Occipital lobe (tissue), 1 donor: ENCODE measurements at regions not wholly inside any gene's neighbourhood (a gene's known extent, or its start where the extent isn't known, plus 50 kb on each side); places are given as distances from the start of the nearest gene placed in this dataset.
"Not testable (repeated sequence)": the region's sequence is repeated elsewhere in the genome, so short reads cannot be mapped to it uniquely, and the experiment has no call there.

Experiments
- DNase-seq: peaks from one replicate; lab custom pipeline; 2025; lab: John Stamatoyannopoulos, UW

GRCh38 chr6:145090801-145091585, 644.3 kb downstream of the EPM2A start:
- no peak for DNase-seq

- no peak for DNase-seq
Observed at GRCh38 chr6:145091586-145092142, 643.7 kb downstream of the EPM2A start.

DNA sequence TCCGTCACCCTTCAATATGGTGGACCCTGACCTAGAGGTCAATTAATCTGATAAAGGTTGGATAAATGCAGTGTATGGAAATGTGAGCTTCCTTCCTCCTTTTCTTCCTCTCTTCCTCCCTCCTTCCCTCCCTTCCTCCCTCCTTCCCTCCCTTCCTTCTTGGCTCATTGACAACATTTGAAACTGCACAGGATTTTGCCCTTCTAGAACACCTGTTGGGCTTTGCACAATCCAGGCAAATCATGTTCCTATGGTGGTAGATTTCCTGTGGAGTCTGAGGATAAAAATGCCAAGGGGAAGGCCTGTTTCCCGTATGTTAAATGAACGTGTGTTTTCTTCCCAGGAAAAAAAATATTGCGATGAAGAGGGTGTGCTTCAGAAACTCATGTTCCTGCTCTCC, 642.8 kb downstream of the EPM2A start:
- no peak for DNase-seq

GRCh38 chr6:145093226-145093625, 642.1 kb downstream of the EPM2A start:
- no peak for DNase-seq

DNA sequence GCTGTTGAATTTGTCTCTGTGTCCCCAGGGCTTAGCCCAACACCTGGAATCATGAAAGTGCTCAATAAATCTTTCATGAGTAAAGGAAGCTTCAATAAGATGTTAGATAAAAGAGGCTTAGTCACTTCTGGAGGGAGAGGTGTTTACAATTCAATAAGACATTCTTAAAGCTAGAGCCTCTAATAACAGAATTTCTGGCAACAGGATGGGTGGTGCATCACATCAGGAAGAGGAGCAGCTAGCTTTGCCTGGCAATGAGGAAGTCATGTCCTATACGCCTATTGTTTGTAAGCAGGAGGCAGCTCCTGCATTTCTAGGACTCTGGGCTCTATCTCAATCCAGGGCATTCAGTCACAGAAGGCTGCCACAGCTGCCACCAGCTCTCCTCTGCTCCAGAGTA, 638.5 kb downstream of the EPM2A start:
- DNase-seq, result no peak

DNA sequence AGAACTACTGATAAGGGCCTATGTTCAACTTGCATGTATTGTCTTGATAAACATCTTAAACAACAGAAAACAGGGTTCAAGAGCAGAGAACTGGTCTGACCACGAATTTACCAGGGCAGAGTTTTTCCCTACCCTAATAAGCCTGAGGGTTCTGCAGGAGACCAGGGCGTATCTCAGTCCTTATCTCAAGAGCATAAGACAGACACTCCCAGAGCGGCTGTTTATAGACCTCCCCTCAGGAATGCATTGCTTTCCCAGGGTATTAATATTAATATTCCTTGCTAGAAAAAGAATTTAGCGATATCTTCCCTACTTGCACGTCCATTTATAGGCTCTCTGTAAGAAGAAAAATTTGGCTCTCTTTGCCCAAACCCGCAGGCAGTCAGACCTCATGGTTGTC, 637.2 kb downstream of the EPM2A start:
- DNase-seq, result not testable (repeated sequence)

DNA sequence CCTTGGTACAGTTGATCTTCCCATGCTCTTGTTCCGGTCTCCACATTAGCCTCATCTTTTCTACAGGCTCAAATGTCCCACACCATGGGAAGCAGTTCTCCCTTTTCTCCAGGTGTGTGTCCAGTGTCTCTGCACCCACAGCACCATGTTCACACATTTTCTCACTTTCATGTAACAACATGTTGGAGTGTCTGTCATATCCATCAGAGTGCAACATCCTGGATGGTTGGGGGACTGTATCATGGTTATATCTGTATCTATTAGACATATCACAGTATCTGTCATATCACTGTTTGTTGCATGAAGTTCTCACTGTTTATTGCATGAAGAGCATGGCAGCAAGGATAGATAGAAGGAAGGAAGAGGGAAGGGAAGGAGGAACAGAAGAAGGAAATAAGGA, 635.6 kb downstream of the EPM2A start:
- DNase-seq, result no peak

DNA sequence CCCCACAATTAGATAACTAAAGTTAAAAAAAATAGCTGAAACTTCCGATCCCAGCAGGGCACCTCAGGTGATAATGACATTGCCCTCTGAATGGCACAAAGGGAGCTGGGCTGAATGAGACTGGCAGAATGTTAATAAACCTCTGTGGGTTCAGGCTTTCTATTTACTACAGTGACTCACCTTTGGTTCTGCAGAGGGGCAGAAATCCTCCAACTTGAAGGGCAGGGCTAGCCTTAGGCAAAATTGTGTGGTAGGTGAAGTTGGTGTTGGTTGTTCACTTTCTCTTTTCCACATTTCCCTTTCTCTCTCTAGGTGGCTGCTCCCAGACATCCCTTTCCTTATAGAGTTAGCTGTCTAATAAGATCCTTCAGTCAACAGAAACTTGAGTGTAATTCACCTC, 625.2 kb downstream of the EPM2A start:
- DNase-seq, result no peak

DNA sequence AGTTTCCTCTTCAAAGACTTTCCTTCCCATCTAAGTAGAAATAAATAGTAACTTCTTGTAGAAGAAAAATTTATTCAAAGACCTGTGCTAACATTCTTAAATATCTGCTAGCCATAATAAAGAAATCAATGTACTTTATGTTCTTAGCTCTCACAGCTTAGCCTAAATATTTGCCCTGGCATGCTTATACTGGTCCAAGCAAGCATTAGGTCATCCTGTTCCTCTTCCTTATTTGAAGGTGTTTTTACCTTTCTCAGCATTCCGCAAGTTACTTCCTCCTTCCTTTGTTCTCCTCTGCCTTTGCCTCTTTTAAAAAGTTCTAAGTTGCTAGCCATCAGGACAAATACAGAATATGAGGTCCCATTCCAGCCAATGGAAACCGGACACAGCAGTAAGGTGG, 623.9 kb downstream of the EPM2A start:
- DNase-seq, result not testable (repeated sequence)

DNA sequence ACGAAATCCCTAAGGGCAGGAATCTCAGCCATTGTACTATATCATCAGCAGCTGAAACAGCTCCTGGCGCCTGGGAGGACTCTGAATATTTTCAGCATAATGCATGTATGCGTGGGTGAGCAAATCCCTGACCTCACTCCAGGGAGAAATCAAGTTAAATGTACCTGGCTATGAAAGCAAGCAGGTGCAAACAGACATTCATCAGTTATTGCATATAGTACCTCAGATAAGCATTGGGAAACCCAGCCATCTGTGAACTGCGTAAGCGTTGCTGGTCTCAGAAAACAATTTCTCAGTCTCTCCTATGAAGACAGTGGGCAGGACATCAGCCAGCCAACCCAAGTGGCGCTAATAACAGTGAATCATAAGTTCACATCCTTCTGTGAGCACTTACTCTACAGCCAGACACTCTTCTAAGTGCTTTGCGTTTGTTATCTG, 622.6 kb downstream of the EPM2A start:
- DNase-seq, result no peak

DNA sequence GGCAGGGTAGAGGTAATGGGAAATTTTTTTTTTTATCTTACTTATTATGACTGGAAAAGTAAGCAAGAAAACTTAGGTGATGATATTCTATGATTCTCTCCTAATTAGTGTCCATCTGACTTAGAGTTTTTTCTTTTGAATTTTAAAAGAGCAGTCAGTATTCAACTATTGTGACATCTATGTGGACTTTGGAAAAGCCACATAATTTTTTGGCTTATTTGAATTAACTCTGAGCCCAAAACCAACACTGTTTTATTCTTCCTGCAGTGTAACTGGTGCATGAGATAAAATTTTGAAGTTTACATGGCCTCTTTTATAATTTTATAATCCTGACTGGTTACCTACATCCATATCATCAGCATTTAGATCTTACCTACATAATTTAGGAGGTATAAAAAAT, 619.7 kb downstream of the EPM2A start:
- no peak for DNase-seq

DNA sequence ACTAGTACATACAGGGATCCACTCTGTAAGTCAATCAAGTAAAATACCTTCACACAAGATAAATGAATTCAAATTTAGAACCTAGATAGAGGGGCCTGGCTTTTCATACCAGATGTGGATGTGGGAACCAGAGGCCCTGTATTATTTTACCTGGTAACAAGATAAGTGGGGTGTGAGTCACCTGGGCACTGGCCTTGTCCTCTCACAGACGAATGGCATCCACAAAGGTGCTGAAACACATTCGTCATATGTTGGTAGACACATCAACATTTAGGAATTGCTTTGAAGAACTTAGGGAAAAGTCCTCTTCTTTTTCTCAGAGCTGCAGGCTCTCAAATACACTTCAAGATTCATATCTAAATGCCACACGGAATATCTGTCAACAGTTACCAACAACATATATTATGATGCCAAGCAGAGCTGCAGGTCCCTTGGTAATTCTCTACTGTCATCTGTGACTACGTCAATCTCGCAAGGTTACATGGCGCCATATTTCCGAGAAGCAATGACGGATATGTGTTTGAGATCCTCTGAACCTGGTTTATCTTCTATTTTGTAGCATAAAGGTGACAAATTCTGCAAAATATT, 618.6 kb downstream of the EPM2A start:
- no peak for DNase-seq

- DNase-seq, result no peak
Observed at GRCh38 chr6:145118224-145118623, 617.1 kb downstream of the EPM2A start.

GRCh38 chr6:145119081-145119480, 616.2 kb downstream of the EPM2A start:
- DNase-seq, result no peak

DNA sequence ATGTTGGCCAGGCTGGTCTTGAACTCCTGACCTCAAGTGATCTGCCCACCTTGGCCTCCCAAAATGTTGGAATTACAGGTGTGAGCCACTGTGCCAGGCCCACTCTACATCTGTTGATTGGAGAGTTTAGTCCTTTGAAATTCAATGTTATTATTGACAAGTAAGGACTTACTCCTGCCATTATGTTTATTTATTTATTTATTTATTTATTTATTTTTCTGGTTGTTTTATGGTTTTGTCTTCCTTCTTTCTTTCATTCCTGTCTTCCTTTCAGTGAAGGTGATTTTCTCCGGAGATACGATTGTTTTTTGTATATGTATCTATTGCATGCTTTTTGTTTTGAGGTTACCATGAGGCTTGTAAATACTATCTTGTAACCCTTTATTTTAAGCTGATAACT, 602.6 kb downstream of the EPM2A start:
- no peak for DNase-seq

- DNase-seq, result no peak
Observed at GRCh38 chr6:145135702-145136101, 599.6 kb downstream of the EPM2A start.

DNA sequence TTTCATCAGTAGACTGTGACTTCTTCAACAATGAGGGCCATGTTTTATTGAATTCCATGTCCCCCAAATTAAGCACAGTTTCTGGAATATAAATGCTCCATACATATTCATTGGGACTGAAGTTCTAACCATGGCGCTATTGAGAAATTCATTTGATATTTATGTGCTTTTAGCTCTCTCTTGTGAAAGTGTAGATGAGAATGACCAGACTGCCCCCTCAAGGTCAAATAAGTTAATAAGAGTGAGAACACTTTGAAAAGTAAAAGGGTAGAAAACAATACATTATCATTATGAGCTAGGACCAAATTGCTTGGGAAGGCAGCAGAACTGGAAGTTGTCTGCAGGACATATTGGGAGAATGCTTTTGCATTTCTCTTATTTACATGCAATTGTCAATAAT, 597.9 kb downstream of the EPM2A start:
- no peak for DNase-seq

- DNase-seq, result no peak
Observed at GRCh38 chr6:145138469-145139139, 596.7 kb downstream of the EPM2A start.

GRCh38 chr6:145139140-145139850, 596.0 kb downstream of the EPM2A start:
- DNase-seq, result no peak

DNA sequence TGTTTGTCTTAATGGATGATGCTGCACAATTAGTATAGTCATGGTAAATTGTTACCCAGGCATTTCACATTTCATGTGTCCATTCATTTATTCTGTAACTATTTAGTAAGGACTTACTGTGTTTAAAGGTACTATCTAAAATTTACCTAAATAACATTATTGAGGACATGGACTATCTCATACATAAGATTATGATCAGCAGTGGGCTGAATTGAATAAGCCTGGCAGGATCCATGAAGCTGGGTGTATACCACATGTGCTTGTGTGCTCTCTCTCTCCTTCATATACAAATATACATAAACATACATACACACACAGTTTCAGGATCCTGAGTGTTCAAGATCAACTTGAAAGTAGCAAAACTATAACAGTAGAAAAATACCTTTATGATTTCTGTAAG, 595.4 kb downstream of the EPM2A start:
- no peak for DNase-seq

GRCh38 chr6:145141572-145141971, 593.7 kb downstream of the EPM2A start:
- DNase-seq, result no peak

DNA sequence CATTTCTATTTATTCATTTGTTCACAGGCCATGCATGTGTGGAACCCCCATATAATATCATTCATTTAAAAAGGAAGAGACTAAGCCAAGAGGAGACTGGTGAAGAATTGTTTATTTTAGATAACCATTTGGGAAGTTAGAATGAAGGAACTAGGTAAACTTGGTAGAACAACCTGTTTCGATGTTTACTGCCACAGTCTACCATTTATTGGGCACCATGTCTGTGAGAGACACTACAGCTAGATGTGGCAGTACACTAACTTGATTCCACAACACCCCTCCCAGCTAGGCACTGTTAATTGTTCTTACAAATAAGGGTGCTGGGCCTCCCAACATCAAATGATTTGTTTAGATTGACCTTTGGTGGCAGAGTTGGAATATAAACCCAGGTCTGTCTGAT, 592.4 kb downstream of the EPM2A start:
- no peak for DNase-seq
